SJSA1 (cell line): ENCODE measurements at regions not wholly inside any gene's neighbourhood (a gene's known extent, or its start where the extent isn't known, plus 50 kb on each side); places are given as distances from the start of the nearest gene placed in this dataset.

Experiments used
- DNase-seq, 2 experiments: peaks; one replicate each; pipeline ENCODE4 v3.0.0-alpha.2; 2015 to 2020; ENCODE audit warnings: low spot score in 2 of 2, low read depth in 1 of 2
- H3K27ac ChIP-seq: fragments of 250-450 bp; sonication (Bioruptor Pico); 2 replicates; pipeline ENCODE4 v1.5.1; 2020; ENCODE audit warnings: mild to moderate bottlenecking, moderate library complexity
- H3K27me3 ChIP-seq: fragments of 250-450 bp; sonication (Bioruptor Pico); replicated peaks from 2 replicates; pipeline ENCODE4 v1.5.1; 2020; ENCODE audit warnings: mild to moderate bottlenecking, moderate library complexity
- H3K36me3 ChIP-seq: fragments of 250-450 bp; sonication (Bioruptor Pico); 2 replicates; pipeline ENCODE4 v1.5.1; 2020; ENCODE audit warnings: mild to moderate bottlenecking
- H3K4me1 ChIP-seq: fragments of 250-450 bp; sonication (Bioruptor Pico); replicated peaks from 2 replicates; pipeline ENCODE4 v1.6.1; 2021; ENCODE audit warnings: mild to moderate bottlenecking
- H3K4me3 ChIP-seq: fragments of 250-450 bp; sonication (Bioruptor Pico); 2 replicates; pipeline ENCODE4 v1.5.1; 2020; ENCODE audit warnings: mild to moderate bottlenecking
- H3K9me3 ChIP-seq: fragments of 250-450 bp; sonication (Bioruptor Pico); replicated peaks from 2 replicates; pipeline ENCODE4 v1.5.1; 2020; ENCODE audit warnings: mild to moderate bottlenecking

- no peaks in the 10 kb centered on the region for H3K9me3 ChIP-seq
- no peak overlapping the region for H3K27ac ChIP-seq
Observed at GRCh38 chr7:47149208-47149839, 432.6 kb downstream of the TNS3 start.

GRCh38 chr7:47148536-47149207 lies 433.2 kb downstream of the TNS3 start:
- DNase-seq: no peak
- no peak overlapping the region for H3K4me3 ChIP-seq
- H3K27me3 ChIP-seq: no peaks in the 10 kb centered on the region
- H3K27ac ChIP-seq: 0 out of 2 replicates have a peak overlapping the region, but pooled peaks have one; percentile 3
- H3K36me3 ChIP-seq: no peaks in the 10 kb centered on the region
- peaks cover 43% of the 10 kb centered on the region for H3K4me1 ChIP-seq
- H3K9me3 ChIP-seq: no peaks in the 10 kb centered on the region

More at GRCh38 chr7:47149208-47149839, 432.6 kb downstream of the TNS3 start:
- no peak for DNase-seq
- H3K36me3 ChIP-seq: no peaks in the 10 kb centered on the region
- H3K4me3 ChIP-seq: no peak overlapping the region
- peaks cover 39% of the 10 kb centered on the region for H3K4me1 ChIP-seq
- H3K27me3 ChIP-seq: no peaks in the 10 kb centered on the region

GRCh38 chr7:47147213-47147631 lies 434.7 kb downstream of the TNS3 start:
- H3K36me3 ChIP-seq: no peaks in the 10 kb centered on the region
- H3K4me3 ChIP-seq: no peak overlapping the region
- no peak for DNase-seq

GRCh38 chr7:47145982-47146381 lies 435.9 kb downstream of the TNS3 start:
- Histone ChIP-seq H3K36me3 (no peaks in the 10 kb centered on the region), H3K4me1 (peaks cover 43% of the 10 kb centered on the region), H3K4me3 (no peak overlapping the region), H3K27ac (no peak overlapping the region), H3K27me3 (no peaks in the 10 kb centered on the region), H3K9me3 (no peaks in the 10 kb centered on the region)
- no peak for DNase-seq

More at GRCh38 chr7:47147213-47147631, 434.7 kb downstream of the TNS3 start:
- Histone ChIP-seq H3K27me3 (no peaks in the 10 kb centered on the region), H3K4me1 (peaks cover 43% of the 10 kb centered on the region), H3K9me3 (no peaks in the 10 kb centered on the region), H3K27ac (no peak overlapping the region)

GRCh38 chr7:47145186-47145725 lies 436.7 kb downstream of the TNS3 start:
- peaks cover 43% of the 10 kb centered on the region for H3K4me1 ChIP-seq
- DNase-seq: no peak
- no peaks in the 10 kb centered on the region for H3K36me3 ChIP-seq
- no peaks in the 10 kb centered on the region for H3K27me3 ChIP-seq
- no peak overlapping the region for H3K4me3 ChIP-seq
- no peak overlapping the region for H3K27ac ChIP-seq
- H3K9me3 ChIP-seq: no peaks in the 10 kb centered on the region

- Histone ChIP-seq H3K9me3 (no peaks in the 10 kb centered on the region), H3K4me1 (peaks cover 35% of the 10 kb centered on the region), H3K27ac (peak overlapping the region; percentile 38), H3K27me3 (no peaks in the 10 kb centered on the region), H3K4me3 (no peak overlapping the region), H3K36me3 (no peaks in the 10 kb centered on the region)
- peak in 1 of 2 experiments; percentile 71 for DNase-seq
Observed at GRCh38 chr7:47143339-47143738, 438.6 kb downstream of the TNS3 start.

- Histone ChIP-seq H3K4me3 (no peak overlapping the region), H3K4me1 (peaks cover 33% of the 10 kb centered on the region), H3K9me3 (no peaks in the 10 kb centered on the region), H3K27me3 (no peaks in the 10 kb centered on the region), H3K27ac (no peak overlapping the region), H3K36me3 (no peaks in the 10 kb centered on the region)
- DNase-seq: no peak
Observed at GRCh38 chr7:47142867-47143175, 439.1 kb downstream of the TNS3 start.

- Histone ChIP-seq H3K27ac (no peak overlapping the region), H3K4me1 (peaks cover 32% of the 10 kb centered on the region), H3K36me3 (no peaks in the 10 kb centered on the region), H3K9me3 (no peaks in the 10 kb centered on the region), H3K27me3 (no peaks in the 10 kb centered on the region), H3K4me3 (no peak overlapping the region)
- no peak for DNase-seq
Observed at GRCh38 chr7:47142169-47142866, 439.6 kb downstream of the TNS3 start.

- DNase-seq: no peak
- Histone ChIP-seq H3K27me3 (no peaks in the 10 kb centered on the region), H3K27ac (no peak overlapping the region), H3K4me3 (no peak overlapping the region), H3K4me1 (no peaks in the 10 kb centered on the region), H3K36me3 (no peaks in the 10 kb centered on the region), H3K9me3 (no peaks in the 10 kb centered on the region)
Observed at GRCh38 chr7:47132471-47132870, 449.4 kb downstream of the TNS3 start.

- Histone ChIP-seq H3K4me3 (no peak overlapping the region), H3K27me3 (no peaks in the 10 kb centered on the region), H3K4me1 (no peaks in the 10 kb centered on the region), H3K27ac (no peak overlapping the region), H3K9me3 (no peaks in the 10 kb centered on the region), H3K36me3 (no peaks in the 10 kb centered on the region)
- DNase-seq: no peak
Observed at GRCh38 chr7:47128700-47129099, 453.2 kb downstream of the TNS3 start.

- no peak overlapping the region for H3K4me3 ChIP-seq
- no peaks in the 10 kb centered on the region for H3K27me3 ChIP-seq
- no peaks in the 10 kb centered on the region for H3K4me1 ChIP-seq
- H3K27ac ChIP-seq: no peak overlapping the region
- H3K9me3 ChIP-seq: no peaks in the 10 kb centered on the region
- no peak for DNase-seq
- no peaks in the 10 kb centered on the region for H3K36me3 ChIP-seq
Observed at GRCh38 chr7:47125529-47125928, 456.4 kb downstream of the TNS3 start.

GRCh38 chr7:47119261-47119865 lies 462.5 kb downstream of the TNS3 start:
- no peak overlapping the region for H3K27ac ChIP-seq
- no peaks in the 10 kb centered on the region for H3K36me3 ChIP-seq
- no peaks in the 10 kb centered on the region for H3K9me3 ChIP-seq
- H3K4me3 ChIP-seq: no peak overlapping the region
- H3K27me3 ChIP-seq: no peaks in the 10 kb centered on the region
- H3K4me1 ChIP-seq: no peaks in the 10 kb centered on the region
- no peak for DNase-seq

GRCh38 chr7:47104206-47104549 lies 477.7 kb downstream of the TNS3 start:
- no peaks in the 10 kb centered on the region for H3K27me3 ChIP-seq
- no peaks in the 10 kb centered on the region for H3K36me3 ChIP-seq
- no peaks in the 10 kb centered on the region for H3K4me1 ChIP-seq
- no peak overlapping the region for H3K27ac ChIP-seq
- no peak overlapping the region for H3K4me3 ChIP-seq
- no peak for DNase-seq
- H3K9me3 ChIP-seq: no peaks in the 10 kb centered on the region
